Cardiac fibroblast (primary cell): ENCODE measurements at regions not wholly inside any gene's neighbourhood (a gene's known extent, or its start where the extent isn't known, plus 50 kb on each side); places are given as distances from the start of the nearest gene placed in this dataset.

ENCODE experiments used
- DNase-seq, 2 donors: peaks; one replicate each; pipeline versions ENCODE4 v3.0.0 to v3.0.0-alpha.2; 2010; ENCODE audit warnings: low read depth in 2 of 2
- H3K4me3 ChIP-seq, 2 donors: replicated peaks in 1 of 2; 1 replicate in 1 of 2; 2 replicates in 1 of 2; pipeline ENCODE4 v1.5.1; 2011; ENCODE audit warnings: low read depth in 2 of 2, low read length in 2 of 2, mild to moderate bottlenecking in 2 of 2, moderate library complexity in 1 of 2
- CTCF ChIP-seq: IDR thresholded peaks from one replicate; pipeline ENCODE4 v1.5.1; 2011; ENCODE audit warnings: low read depth, mild to moderate bottlenecking, low read length, inconsistent platforms

GRCh38 chr6:9659848-9660247 lies 755.0 kb downstream of the TFAP2A start:
- no peak for DNase-seq
- H3K4me3 ChIP-seq, result no peak overlapping the region
- TF ChIP-seq CTCF, result no peak

- no peak overlapping the region for H3K4me3 ChIP-seq
- DNase-seq, result peak in 1 of 2 donors; percentile 48
- TF ChIP-seq CTCF, result no peak
These were observed 756.9 kb downstream of the TFAP2A start for GRCh38 chr6:9657994-9658393.

- DNase-seq, result peak; percentile 7 to 59
- TF ChIP-seq CTCF, result no peak
- H3K4me3 ChIP-seq, result no peak overlapping the region
These were observed 767.3 kb downstream of the TFAP2A start for GRCh38 chr6:9647599-9647998.

- no peak overlapping the region for H3K4me3 ChIP-seq
- no peak for DNase-seq
- TF ChIP-seq CTCF, result no peak
These were observed 767.8 kb downstream of the TFAP2A start for GRCh38 chr6:9647071-9647445.

- no peak for TF ChIP-seq CTCF
- peak; percentile 72 to 96 for DNase-seq
- H3K4me3 ChIP-seq, result no peak overlapping the region
These were observed 768.4 kb downstream of the TFAP2A start for GRCh38 chr6:9646342-9647070.

GRCh38 chr6:9638861-9639260 lies 776.0 kb downstream of the TFAP2A start:
- H3K4me3 ChIP-seq, result no peak overlapping the region
- no peak for TF ChIP-seq CTCF
- peak in 1 of 2 donors; percentile 74 for DNase-seq

- H3K4me3 ChIP-seq, result no peak overlapping the region
- no peak for DNase-seq
- TF ChIP-seq CTCF, result no peak
These were observed 780.1 kb downstream of the TFAP2A start for GRCh38 chr6:9634776-9635175.
